Duodenal mucosa (tissue), 2 donors: ENCODE measurements at regions not wholly inside any gene's neighbourhood (a gene's known extent, or its start where the extent isn't known, plus 50 kb on each side); places are given as distances from the start of the nearest gene placed in this dataset.

Experiments
- H3K27ac ChIP-seq: one replicate; pipeline ENCODE4 v1.7.0; 2013; ENCODE audit warnings: low read depth, low read length
- H3K27me3 ChIP-seq, 2 donors: one replicate each; pipeline ENCODE4 v1.7.0; 2013; ENCODE audit warnings: low read length in 2 of 2, control low read depth in 1 of 2; ENCODE audit not compliant: insufficient read depth in 2 of 2, control insufficient read depth in 1 of 2
- H3K36me3 ChIP-seq, 2 donors: one replicate each; pipeline ENCODE4 v1.7.0; 2013; ENCODE audit warnings: low read length in 2 of 2, control low read depth in 1 of 2; ENCODE audit not compliant: insufficient read depth in 2 of 2, control insufficient read depth in 1 of 2
- H3K4me1 ChIP-seq, 2 donors: one replicate each; pipeline ENCODE4 v1.7.0; 2013; ENCODE audit warnings: low read length in 2 of 2, control low read depth in 1 of 2; ENCODE audit not compliant: insufficient read depth in 2 of 2, control insufficient read depth in 1 of 2
- H3K4me3 ChIP-seq, 2 donors: one replicate each; pipeline ENCODE4 v1.7.0; 2013; ENCODE audit warnings: low read length in 2 of 2, low read depth in 1 of 2
- H3K9ac ChIP-seq, 2 donors: one replicate each; pipeline ENCODE4 v1.7.0; 2013; ENCODE audit warnings: low read length in 2 of 2, low read depth in 1 of 2
- H3K9me3 ChIP-seq, 2 donors: one replicate each; pipeline ENCODE4 v1.7.0; 2013; ENCODE audit warnings: low read length in 2 of 2, control low read depth in 1 of 2; ENCODE audit not compliant: control insufficient read depth in 1 of 2

- Histone ChIP-seq H3K36me3 (no peaks in the 10 kb centered on the region), H3K4me1 (no peaks in the 10 kb centered on the region), H3K27ac (no peak overlapping the region), H3K9me3 (no peaks in the 10 kb centered on the region), H3K27me3 (no peaks in the 10 kb centered on the region), H3K9ac (no peak overlapping the region), H3K4me3 (no peak overlapping the region)
Measured at GRCh38 chr2:144660518-144661316, 140.8 kb upstream of the ZEB2 start.

DNA sequence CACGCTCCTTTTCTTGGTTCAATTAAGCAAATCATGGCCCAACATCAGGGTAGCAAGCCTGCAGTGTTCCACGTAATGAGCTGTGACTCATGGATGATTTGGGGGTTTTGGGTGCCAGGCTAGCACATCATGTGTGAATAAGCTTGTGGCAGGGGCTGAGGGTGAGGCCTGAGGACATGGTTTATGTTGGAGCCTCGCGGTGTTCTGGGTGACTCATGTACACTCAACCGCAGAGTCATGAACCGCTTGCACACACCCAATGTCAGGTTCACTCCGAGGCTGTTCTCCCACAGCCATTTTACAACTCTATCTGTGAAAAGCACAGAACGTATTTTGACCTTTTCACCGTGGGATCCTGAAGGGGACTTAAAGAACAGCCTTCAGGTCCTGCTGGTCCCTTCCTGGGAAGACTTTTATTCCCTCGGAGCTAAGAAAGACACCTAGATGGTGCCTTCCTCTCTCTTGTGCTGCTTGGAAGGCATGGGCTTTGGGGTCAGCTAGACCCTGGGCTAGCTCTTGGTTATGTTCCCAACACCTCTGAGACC is 139.9 kb upstream of the ZEB2 start:
- H3K4me3 ChIP-seq: no peak overlapping the region
- no peaks in the 10 kb centered on the region for H3K9me3 ChIP-seq
- H3K36me3 ChIP-seq: no peaks in the 10 kb centered on the region
- no peak overlapping the region for H3K27ac ChIP-seq
- no peaks in the 10 kb centered on the region for H3K27me3 ChIP-seq
- no peaks in the 10 kb centered on the region for H3K4me1 ChIP-seq
- no peak overlapping the region for H3K9ac ChIP-seq

DNA sequence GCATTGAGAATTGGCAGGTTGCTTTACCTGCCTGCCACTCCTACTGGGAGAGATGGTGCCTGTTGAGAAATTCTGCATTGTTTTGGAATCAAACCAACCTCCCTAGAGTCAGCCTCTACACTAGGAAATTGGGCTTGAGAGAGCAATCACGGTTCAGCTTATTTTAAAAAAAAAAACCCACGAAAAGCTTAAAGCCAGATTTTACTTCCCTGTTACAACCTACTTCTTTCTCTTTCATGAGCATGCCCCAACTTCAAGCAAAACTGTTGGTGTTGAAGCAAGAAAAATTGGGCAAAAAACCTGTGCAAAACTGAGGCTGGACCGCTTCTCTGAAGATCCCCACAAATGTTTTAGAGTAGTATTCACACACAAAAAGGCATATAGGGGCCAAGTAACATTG is 134.6 kb upstream of the ZEB2 start:
- Histone ChIP-seq H3K36me3 (no peaks in the 10 kb centered on the region), H3K27me3 (no peaks in the 10 kb centered on the region), H3K27ac (no peak overlapping the region), H3K9ac (no peak overlapping the region), H3K4me3 (no peak overlapping the region), H3K4me1 (no peaks in the 10 kb centered on the region), H3K9me3 (no peaks in the 10 kb centered on the region)

GRCh38 chr2:144650907-144651306 is 131.0 kb upstream of the ZEB2 start:
- Histone ChIP-seq H3K27ac (no peak overlapping the region), H3K9ac (no peak overlapping the region), H3K36me3 (no peaks in the 10 kb centered on the region), H3K4me1 (no peaks in the 10 kb centered on the region), H3K27me3 (no peaks in the 10 kb centered on the region), H3K9me3 (no peaks in the 10 kb centered on the region), H3K4me3 (no peak overlapping the region)

- H3K9ac ChIP-seq: no peak overlapping the region
- no peaks in the 10 kb centered on the region for H3K9me3 ChIP-seq
- no peak overlapping the region for H3K27ac ChIP-seq
- no peaks in the 10 kb centered on the region for H3K4me1 ChIP-seq
- no peaks in the 10 kb centered on the region for H3K27me3 ChIP-seq
- H3K4me3 ChIP-seq: no peak overlapping the region
- H3K36me3 ChIP-seq: no peaks in the 10 kb centered on the region
Measured at GRCh38 chr2:144648837-144649465, 129.0 kb upstream of the ZEB2 start.

- H3K9ac ChIP-seq: no peak overlapping the region
- H3K27me3 ChIP-seq: no peaks in the 10 kb centered on the region
- H3K9me3 ChIP-seq: no peaks in the 10 kb centered on the region
- no peaks in the 10 kb centered on the region for H3K36me3 ChIP-seq
- no peak overlapping the region for H3K4me3 ChIP-seq
- H3K4me1 ChIP-seq: no peaks in the 10 kb centered on the region
- H3K27ac ChIP-seq: no peak overlapping the region
Measured at GRCh38 chr2:144645083-144645778, 125.3 kb upstream of the ZEB2 start.

DNA sequence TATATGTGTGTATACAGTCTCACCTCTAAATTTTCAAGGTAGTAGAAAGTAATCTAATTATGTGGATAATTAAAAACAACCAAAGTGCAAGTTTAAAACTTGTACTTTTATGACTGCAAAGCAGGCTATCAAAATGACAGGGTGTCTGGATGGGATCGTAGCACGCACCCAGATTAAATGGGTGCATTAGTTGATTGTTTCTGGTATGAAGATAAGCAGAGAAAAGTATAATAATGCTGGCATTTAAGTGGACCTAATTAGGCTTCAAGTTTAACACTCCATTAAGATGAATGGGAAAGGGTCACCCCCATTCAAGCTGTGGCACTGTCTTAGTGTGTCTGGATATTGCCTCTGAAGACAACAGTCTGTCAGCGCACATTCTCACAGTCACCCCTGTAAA is 124.6 kb upstream of the ZEB2 start:
- H3K9ac ChIP-seq: no peak overlapping the region
- H3K4me3 ChIP-seq: no peak overlapping the region
- H3K27ac ChIP-seq: no peak overlapping the region
- no peaks in the 10 kb centered on the region for H3K9me3 ChIP-seq
- H3K4me1 ChIP-seq: no peaks in the 10 kb centered on the region
- no peaks in the 10 kb centered on the region for H3K36me3 ChIP-seq
- no peaks in the 10 kb centered on the region for H3K27me3 ChIP-seq

DNA sequence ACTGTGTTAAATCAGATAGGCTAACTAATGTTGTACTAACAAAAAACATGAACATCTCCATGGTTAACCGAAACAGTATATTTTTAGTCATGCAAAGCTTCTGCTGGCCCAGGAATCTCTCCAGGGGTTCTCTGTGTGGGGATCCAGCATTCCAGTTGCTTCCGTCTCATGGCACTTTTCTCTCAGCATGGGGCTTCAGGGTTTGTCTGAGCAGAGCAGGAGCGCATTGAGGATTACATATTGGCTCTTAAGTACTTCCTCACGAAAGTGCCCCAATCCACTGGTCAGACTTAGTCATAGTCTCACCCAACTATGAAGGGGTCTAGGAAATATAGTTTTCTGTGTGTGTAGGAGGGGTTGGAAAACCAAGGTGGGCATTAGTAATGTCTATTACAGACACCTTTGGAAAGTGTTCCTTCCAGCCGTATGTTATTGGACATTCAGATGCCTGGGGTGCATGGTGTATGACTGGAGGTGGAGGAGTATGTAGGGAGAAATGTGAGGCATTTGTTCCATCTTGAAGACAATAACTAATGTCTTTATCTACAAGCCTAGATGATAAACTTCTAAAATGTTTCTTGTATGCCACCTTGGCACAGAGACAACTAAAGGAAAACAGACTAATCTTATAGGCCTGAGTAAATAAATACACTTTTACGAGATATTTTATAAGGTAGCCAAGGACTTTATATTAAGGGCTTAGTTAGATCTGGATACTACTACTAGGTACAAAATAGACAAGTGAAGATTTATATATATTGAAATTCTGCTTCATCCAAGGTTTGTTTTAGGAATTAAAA is 123.8 kb upstream of the ZEB2 start:
- no peaks in the 10 kb centered on the region for H3K9me3 ChIP-seq
- H3K27me3 ChIP-seq: no peaks in the 10 kb centered on the region
- H3K27ac ChIP-seq: no peak overlapping the region
- no peaks in the 10 kb centered on the region for H3K4me1 ChIP-seq
- no peak overlapping the region for H3K9ac ChIP-seq
- H3K36me3 ChIP-seq: no peaks in the 10 kb centered on the region
- no peak overlapping the region for H3K4me3 ChIP-seq

- Histone ChIP-seq H3K27me3 (no peaks in the 10 kb centered on the region), H3K9ac (no peak overlapping the region), H3K4me3 (no peak overlapping the region), H3K9me3 (no peaks in the 10 kb centered on the region), H3K4me1 (no peaks in the 10 kb centered on the region), H3K27ac (no peak overlapping the region), H3K36me3 (no peaks in the 10 kb centered on the region)
Measured at GRCh38 chr2:144642856-144643255, 122.9 kb upstream of the ZEB2 start.
